Naive thymus-derived CD4-positive, alpha-beta T cell (primary cell): ENCODE measurements at regions not wholly inside any gene's neighbourhood (a gene's known extent, or its start where the extent isn't known, plus 50 kb on each side); places are given as distances from the start of the nearest gene placed in this dataset.

Experiments
- ATAC-seq: fragments of 150-1000 bp; cut with Tn5 transposase; 2 replicates; pipeline ENCODE4 v1.10.0; 2021; ENCODE audit warnings: mild to moderate bottlenecking, moderate library complexity
- CTCF ChIA-PET: fragments of 350-600 bp; sonication (Branson Sonifier 250); formaldehyde crosslinking; loops from one replicate; lab custom pipeline; 2021; ENCODE audit warnings: antibody characterized with exemption; lab: Charles Lee
- POLR2A ChIA-PET: fragments of 350-600 bp; sonication (Branson Sonifier 250); formaldehyde crosslinking; loops from one replicate; lab custom pipeline; 2021; ENCODE audit warnings: antibody characterized with exemption, inconsistent platforms; lab: Charles Lee
- DNase-seq, 9 donors: peaks; one replicate each; pipeline versions ENCODE4 v3.0.0 to v3.0.0-alpha.2; 2020 to 2022; ENCODE audit warnings: mixed read lengths in 1 of 9
- H3K27ac ChIP-seq: one replicate; pipeline ENCODE4 v1.7.0; 2013; ENCODE audit warnings: mild to moderate bottlenecking, low read depth, low read length, moderate library complexity
- H3K27me3 ChIP-seq, 2 donors: one replicate each; pipeline ENCODE4 v1.7.0; 2013; ENCODE audit warnings: low read length in 2 of 2, mild to moderate bottlenecking in 2 of 2, moderate library complexity in 2 of 2; ENCODE audit not compliant: control insufficient read depth in 2 of 2, insufficient read depth in 2 of 2
- H3K36me3 ChIP-seq, 3 experiments: 1 replicate in 2 of 3; 2 replicates in 1 of 3; pipeline ENCODE4 v1.7.0; 2013; ENCODE audit warnings: low read length in 3 of 3, mild to moderate bottlenecking in 3 of 3, moderate library complexity in 1 of 3; ENCODE audit not compliant: insufficient read depth in 3 of 3, control insufficient read depth in 2 of 3
- H3K4me1 ChIP-seq, 2 donors: one replicate each; pipeline ENCODE4 v1.7.0; 2013; ENCODE audit warnings: low read length in 2 of 2, mild to moderate bottlenecking in 2 of 2, moderate library complexity in 1 of 2; ENCODE audit not compliant: control insufficient read depth in 2 of 2, insufficient read depth in 2 of 2
- H3K4me3 ChIP-seq: 2 replicates; pipeline ENCODE4 v1.7.0; 2013; ENCODE audit warnings: mild to moderate bottlenecking, low read length
- H3K9me3 ChIP-seq, 3 experiments: 1 replicate in 2 of 3; 2 replicates in 1 of 3; pipeline ENCODE4 v1.7.0; 2013; ENCODE audit warnings: low read length in 3 of 3; ENCODE audit not compliant: control insufficient read depth in 2 of 3
- H3K27ac Mint-ChIP-seq, 9 donors: one replicate each; pipeline ENCODE4 v1.8.0; 2020 to 2022; ENCODE audit warnings: mixed read lengths in 9 of 9, mild to moderate bottlenecking in 8 of 9, moderate library complexity in 5 of 9, inconsistent platforms in 2 of 9
- H3K27me3 Mint-ChIP-seq, 5 donors: one replicate each; pipeline ENCODE4 v1.8.0; 2021 to 2022; ENCODE audit warnings: mixed read lengths in 5 of 5, mild to moderate bottlenecking in 1 of 5
- H3K36me3 Mint-ChIP-seq, 5 donors: one replicate each; pipeline ENCODE4 v1.8.0; 2020 to 2022; ENCODE audit warnings: mixed read lengths in 5 of 5, mild to moderate bottlenecking in 3 of 5, inconsistent platforms in 1 of 5
- H3K4me1 Mint-ChIP-seq, 7 donors: one replicate each; pipeline ENCODE4 v1.8.0; 2020 to 2022; ENCODE audit warnings: mixed read lengths in 7 of 7, mild to moderate bottlenecking in 3 of 7, inconsistent platforms in 1 of 7
- H3K4me3 Mint-ChIP-seq, 10 donors: one replicate each; pipeline ENCODE4 v1.8.0; 2020 to 2022; ENCODE audit warnings: mild to moderate bottlenecking in 10 of 10, mixed read lengths in 10 of 10, moderate library complexity in 6 of 10, inconsistent platforms in 2 of 10
- H3K9me3 Mint-ChIP-seq, 11 donors: one replicate each; pipeline ENCODE4 v1.8.0; 2020 to 2022; ENCODE audit warnings: mixed read lengths in 11 of 11, mild to moderate bottlenecking in 4 of 11, inconsistent platforms in 1 of 11, moderate library complexity in 1 of 11
- intact Hi-C, 2 donors: fragments of 100-400 bp; cut with micrococcal nuclease; formaldehyde crosslinking; loops; one replicate each; pipeline ENCODE4 v1.15.1; 2023

DNA sequence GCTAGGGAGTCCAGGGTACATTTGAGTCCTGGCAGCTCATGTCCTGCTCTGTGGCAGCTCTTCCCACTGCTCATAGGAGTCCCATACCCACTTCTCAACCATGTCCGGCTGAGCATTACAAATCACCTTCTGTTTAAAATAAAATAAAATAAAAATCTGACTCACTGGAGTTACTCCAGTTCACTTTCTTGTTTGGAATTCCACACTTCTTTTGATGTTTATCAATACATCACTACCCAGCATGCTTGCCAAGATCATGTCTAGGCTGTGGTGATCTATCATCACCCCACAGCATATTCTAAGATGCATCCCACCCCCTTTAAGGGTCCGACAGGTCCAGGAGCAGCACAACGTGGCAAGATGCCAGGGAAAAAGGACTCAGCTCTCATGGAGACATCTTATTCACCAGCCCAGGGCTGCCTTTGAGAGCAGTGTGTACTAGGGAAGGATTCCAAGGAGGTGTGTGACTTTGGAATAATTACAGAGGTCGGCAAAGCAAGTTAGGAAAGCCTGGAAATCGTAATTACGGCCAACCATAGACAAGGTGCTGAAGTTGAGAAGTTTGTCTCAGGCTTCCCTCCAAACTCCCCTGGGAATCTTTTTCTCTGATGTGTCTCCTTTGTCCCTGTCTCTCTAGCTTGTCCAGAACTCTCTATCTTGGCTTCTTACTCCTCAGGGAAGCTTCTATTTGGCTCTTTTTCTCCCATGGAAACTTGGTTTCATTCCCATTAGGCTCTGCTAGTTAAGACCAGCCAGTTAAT, 111.4 kb upstream of the SLC1A3 start:
- Mint-ChIP-seq H3K36me3 (no peaks in the 10 kb centered on the region), H3K27me3 (peaks cover 0 to 31% (median 16%) of the 10 kb centered on the region in 5 donors), H3K4me1 (no peaks in the 10 kb centered on the region), H3K4me3 (no peak overlapping the region), H3K27ac (no peak overlapping the region), H3K9me3 (peaks cover 0 to 3% (median 0%) of the 10 kb centered on the region in 11 donors)
- Histone ChIP-seq H3K4me1 (no peaks in the 10 kb centered on the region), H3K27ac (no peak overlapping the region), H3K36me3 (no peaks in the 10 kb centered on the region), H3K27me3 (no peaks in the 10 kb centered on the region), H3K9me3 (no peaks in the 10 kb centered on the region), H3K4me3 (no peak overlapping the region)
- ChIA-PET CTCF (no interaction called here), POLR2A (no interaction called here)
- ATAC-seq (no peak), DNase-seq (no peak)
- intact Hi-C loops: no loop called here

DNA sequence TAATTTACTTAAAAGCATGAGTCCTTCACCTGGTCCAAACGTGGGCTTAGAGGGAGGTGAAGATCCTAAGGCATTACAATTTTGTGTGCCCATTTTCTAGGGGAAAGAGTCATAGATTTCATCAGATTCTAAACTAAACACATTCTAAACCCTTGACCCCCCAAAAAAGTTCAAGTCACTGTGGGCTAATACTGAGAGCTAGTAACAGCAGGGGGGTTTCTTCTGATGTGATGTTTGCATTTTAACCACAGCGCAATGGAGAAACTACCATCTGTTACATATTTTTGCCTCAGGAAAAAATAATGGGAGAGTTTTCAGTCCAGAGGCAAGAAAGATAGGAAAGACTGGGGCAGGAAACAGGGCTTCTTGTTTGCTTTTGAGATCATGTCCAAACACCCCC, 110.8 kb upstream of the SLC1A3 start:
- Mint-ChIP-seq H3K36me3 (no peaks in the 10 kb centered on the region), H3K27ac (no peak overlapping the region), H3K9me3 (peaks cover 0 to 3% (median 0%) of the 10 kb centered on the region in 11 donors), H3K4me1 (no peaks in the 10 kb centered on the region), H3K27me3 (peaks cover 0 to 31% (median 16%) of the 10 kb centered on the region in 5 donors), H3K4me3 (no peak overlapping the region)
- ATAC-seq (no peak), DNase-seq (no peak)
- intact Hi-C loops: no loop called here
- no peaks in the 10 kb centered on the region for H3K27me3 ChIP-seq
- H3K9me3 ChIP-seq: no peaks in the 10 kb centered on the region
- H3K36me3 ChIP-seq: no peaks in the 10 kb centered on the region
- no peak overlapping the region for H3K4me3 ChIP-seq
- no peaks in the 10 kb centered on the region for H3K4me1 ChIP-seq
- ChIA-PET POLR2A (no interaction called here), CTCF (no interaction called here)
- no peak overlapping the region for H3K27ac ChIP-seq

- H3K4me1 Mint-ChIP-seq: no peaks in the 10 kb centered on the region
- intact Hi-C loops: no loop called here
- no peak for ATAC-seq
- no peaks in the 10 kb centered on the region for H3K4me1 ChIP-seq
- H3K27ac ChIP-seq: no peak overlapping the region
- H3K27me3 ChIP-seq: no peaks in the 10 kb centered on the region
- H3K27ac Mint-ChIP-seq: no peak overlapping the region
- DNase-seq: no peak
- no peak overlapping the region for H3K4me3 ChIP-seq
- H3K4me3 Mint-ChIP-seq: no peak overlapping the region
- peaks cover 0 to 31% (median 16%) of the 10 kb centered on the region in 5 donors for H3K27me3 Mint-ChIP-seq
- H3K36me3 Mint-ChIP-seq: no peaks in the 10 kb centered on the region
- POLR2A ChIA-PET: no interaction called here
- CTCF ChIA-PET: no interaction called here
- H3K9me3 ChIP-seq: no peaks in the 10 kb centered on the region
- no peaks in the 10 kb centered on the region for H3K36me3 ChIP-seq
- peaks cover 0 to 3% (median 0%) of the 10 kb centered on the region in 11 donors for H3K9me3 Mint-ChIP-seq
Observed at GRCh38 chr5:36496471-36496870, 109.9 kb upstream of the SLC1A3 start.

- peaks cover 4 to 24% (median 8%) of the 10 kb centered on the region in 5 donors for H3K27me3 Mint-ChIP-seq
- peaks cover 0 to 3% (median 0%) of the 10 kb centered on the region in 11 donors for H3K9me3 Mint-ChIP-seq
- Histone ChIP-seq H3K4me1 (no peaks in the 10 kb centered on the region), H3K27me3 (no peaks in the 10 kb centered on the region), H3K9me3 (no peaks in the 10 kb centered on the region), H3K36me3 (no peaks in the 10 kb centered on the region), H3K4me3 (no peak overlapping the region), H3K27ac (no peak overlapping the region)
- H3K4me1 Mint-ChIP-seq: peaks cover 0 to 3% (median 0%) of the 10 kb centered on the region in 7 donors
- H3K27ac Mint-ChIP-seq: no peak overlapping the region
- no peak overlapping the region for H3K4me3 Mint-ChIP-seq
- intact Hi-C loops: no loop called here
- H3K36me3 Mint-ChIP-seq: no peaks in the 10 kb centered on the region
- ATAC-seq (no peak), DNase-seq (no peak)
- ChIA-PET POLR2A (no interaction called here), CTCF (no interaction called here)
Observed at GRCh38 chr5:36502608-36503007, 103.8 kb upstream of the SLC1A3 start.

DNA sequence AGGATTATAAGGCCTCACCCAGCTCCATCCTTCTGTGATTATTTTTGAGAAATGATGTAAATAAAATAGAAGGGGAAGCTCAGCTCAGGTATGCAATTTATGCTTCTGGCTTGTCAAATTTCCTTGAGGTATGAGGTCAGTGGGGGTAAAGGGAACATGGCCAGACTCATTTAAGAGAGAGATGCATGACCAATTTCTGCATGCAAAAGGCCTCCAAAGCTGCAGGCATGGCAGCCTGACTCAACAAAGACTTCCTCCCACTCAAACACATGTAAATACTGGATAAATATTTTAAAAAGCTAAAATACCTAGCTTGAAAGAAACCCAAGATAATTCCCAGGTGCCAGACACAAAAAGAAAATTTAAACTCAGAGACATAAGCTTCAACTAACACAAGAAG, 101.4 kb upstream of the SLC1A3 start:
- Histone ChIP-seq H3K27me3 (no peaks in the 10 kb centered on the region), H3K36me3 (no peaks in the 10 kb centered on the region), H3K4me3 (no peak overlapping the region), H3K4me1 (no peaks in the 10 kb centered on the region), H3K9me3 (no peaks in the 10 kb centered on the region), H3K27ac (no peak overlapping the region)
- ATAC-seq (no peak), DNase-seq (no peak)
- H3K4me3 Mint-ChIP-seq: no peak overlapping the region
- H3K27ac Mint-ChIP-seq: no peak overlapping the region
- POLR2A ChIA-PET: no interaction called here
- CTCF ChIA-PET: interaction anchor here (0.6 to 3.1 kb wide), 3 partner anchors 14 to 426 kb away, joined by 3 to 10 read pairs (median 3); no protein-coding TSS in a partner anchor
- peaks cover 0 to 2% (median 0%) of the 10 kb centered on the region in 11 donors for H3K9me3 Mint-ChIP-seq
- H3K36me3 Mint-ChIP-seq: peaks cover 0 to 3% (median 0%) of the 10 kb centered on the region in 5 donors
- intact Hi-C loops: no loop called here
- H3K4me1 Mint-ChIP-seq: peaks cover 0 to 3% (median 0%) of the 10 kb centered on the region in 7 donors
- peaks cover 6 to 21% (median 9%) of the 10 kb centered on the region in 5 donors for H3K27me3 Mint-ChIP-seq

DNA sequence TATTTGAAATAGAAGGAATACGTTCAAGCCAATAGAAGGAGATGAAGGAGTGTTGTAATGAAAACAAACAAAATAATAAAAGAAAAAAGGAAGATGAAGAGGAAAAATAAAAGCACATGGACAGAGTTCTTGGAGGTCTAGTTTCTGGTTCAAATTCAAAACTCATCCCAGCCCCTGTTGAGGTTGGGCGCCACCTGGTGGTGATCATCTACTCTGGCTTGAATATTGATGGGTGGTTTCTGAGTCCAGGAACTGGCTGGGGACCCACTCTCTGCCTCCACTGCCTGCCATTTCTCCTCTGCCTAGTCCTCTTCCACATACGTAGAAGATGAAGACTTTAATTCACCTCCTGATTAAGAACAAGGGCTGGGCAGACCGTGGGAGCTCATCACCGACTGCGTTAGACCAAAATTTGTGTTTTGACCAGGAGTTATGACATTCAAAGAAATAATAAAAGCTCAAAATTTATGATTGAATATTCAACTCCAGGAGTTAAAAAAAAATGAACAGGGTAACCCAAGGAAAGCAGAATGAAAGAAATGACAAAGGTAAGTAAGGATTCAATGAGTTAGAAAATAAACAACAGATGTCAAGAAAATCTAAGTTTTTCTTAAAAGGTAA, 99.0 kb upstream of the SLC1A3 start:
- Mint-ChIP-seq H3K4me3 (no peak overlapping the region), H3K27me3 (peaks cover 10 to 34% (median 20%) of the 10 kb centered on the region in 5 donors), H3K9me3 (peaks cover 0 to 4% (median 0%) of the 10 kb centered on the region in 11 donors), H3K27ac (no peak overlapping the region), H3K4me1 (peaks cover 0 to 3% (median 0%) of the 10 kb centered on the region in 7 donors), H3K36me3 (peaks cover 0 to 3% (median 0%) of the 10 kb centered on the region in 5 donors)
- no peaks in the 10 kb centered on the region for H3K27me3 ChIP-seq
- ATAC-seq (peak; percentile 70), DNase-seq (peak; percentile 28 to 69 (median 50))
- intact Hi-C loops: loop anchor here in 1 of 2 donors (1.0 kb wide), 4 partner anchors 92 to 428 kb away; no protein-coding TSS in a partner anchor
- H3K36me3 ChIP-seq: no peaks in the 10 kb centered on the region
- no peaks in the 10 kb centered on the region for H3K4me1 ChIP-seq
- H3K27ac ChIP-seq: no peak overlapping the region
- no peaks in the 10 kb centered on the region for H3K9me3 ChIP-seq
- no peak overlapping the region for H3K4me3 ChIP-seq
- CTCF ChIA-PET: interaction anchor here (0.7 to 1.2 kb wide), 3 partner anchors 10 to 428 kb away, joined by 3 to 6 read pairs (median 4); no protein-coding TSS in a partner anchor
- POLR2A ChIA-PET: interaction anchor here (0.6 kb wide), 1 partner anchor 432 kb away, joined by 5 read pairs; no protein-coding TSS in a partner anchor
